ENCODE measurements at regions not wholly inside any gene's neighbourhood (a gene's known extent, or its start where the extent isn't known, plus 50 kb on each side); places are given as distances from the start of the nearest gene placed in this dataset.
A peak's percentile ranks its signal among the peaks of the same experiment; 100 is the strongest.

- DNase-seq: no peak
Measured at GRCh38 chr7:153835712-153836265, 216.4 kb upstream of the DPP6 start.

GRCh38 chr7:153838591-153838990, 213.6 kb upstream of the DPP6 start:
- no peak for DNase-seq

GRCh38 chr7:153840861-153841260, 211.3 kb upstream of the DPP6 start:
- no peak for DNase-seq

- DNase-seq: no peak
Measured at GRCh38 chr7:153847828-153848227, 204.4 kb upstream of the DPP6 start.

DNA sequence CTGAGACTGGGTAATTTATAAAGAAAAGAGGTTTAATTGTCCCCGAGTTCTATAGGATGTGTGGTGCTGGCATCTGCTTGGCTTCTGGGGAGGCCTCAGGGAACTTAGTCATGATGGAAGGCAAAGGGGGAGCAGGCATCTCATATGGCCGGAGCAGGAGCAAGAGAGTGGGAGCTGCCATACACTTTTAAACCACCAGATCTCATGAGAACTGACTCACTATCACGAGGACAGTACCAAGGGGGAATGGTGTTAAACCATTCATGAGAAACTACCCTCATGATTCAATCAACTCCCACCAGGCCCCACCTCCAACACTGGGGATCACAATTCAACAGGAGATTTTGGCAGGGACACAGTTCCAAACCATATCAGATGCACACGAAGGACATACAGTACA, 199.9 kb upstream of the DPP6 start:
- no peak for DNase-seq

- DNase-seq: peak; percentile 38
Measured at GRCh38 chr7:153858355-153858754, 193.8 kb upstream of the DPP6 start.

GRCh38 chr7:153859239-153859638, 193.0 kb upstream of the DPP6 start:
- no peak for DNase-seq

- peak; percentile 68 for DNase-seq
Measured at GRCh38 chr7:153886506-153887441, 165.4 kb upstream of the DPP6 start.

DNA sequence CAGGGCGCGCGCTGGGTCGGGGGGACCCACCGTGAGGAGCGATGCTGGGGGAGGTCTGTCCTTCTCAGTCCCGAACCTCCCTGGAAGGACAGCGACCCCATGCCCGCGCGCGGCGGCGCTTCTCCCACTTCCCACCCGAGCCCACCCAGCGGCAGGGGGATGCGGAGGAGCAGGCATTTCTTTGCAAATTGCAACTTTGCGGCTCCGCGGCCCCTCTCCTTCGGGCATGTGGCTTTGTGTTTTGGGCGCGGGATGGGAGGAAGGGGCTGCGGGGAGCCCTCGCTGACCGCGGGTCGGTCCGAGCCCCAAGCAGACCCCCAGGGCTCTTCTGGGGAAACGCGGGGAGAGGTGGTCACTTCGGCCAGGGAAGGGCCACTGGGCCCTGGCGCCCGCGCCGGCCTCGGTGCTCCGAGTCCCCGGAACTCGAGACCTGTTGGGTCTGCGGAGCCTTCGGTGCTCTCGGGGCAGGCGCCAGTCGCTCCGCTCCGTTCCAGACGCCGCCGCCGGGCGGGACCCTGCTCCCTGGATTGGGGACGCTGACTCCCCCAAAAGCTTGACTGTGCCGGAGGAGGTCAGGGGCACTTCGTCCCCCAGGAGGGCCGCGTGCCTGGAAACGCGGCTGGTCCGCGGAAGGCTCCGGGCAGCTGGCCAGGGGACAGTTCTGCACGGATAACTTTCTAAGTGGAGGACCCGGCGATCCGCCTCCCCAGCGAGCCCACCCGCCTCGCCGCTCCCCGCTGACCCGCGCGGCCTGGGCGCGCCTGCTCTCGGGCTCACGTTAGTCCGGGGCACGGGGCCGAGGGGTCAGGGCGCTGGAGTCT, 164.2 kb upstream of the DPP6 start:
- peak; percentile 34 for DNase-seq

DNA sequence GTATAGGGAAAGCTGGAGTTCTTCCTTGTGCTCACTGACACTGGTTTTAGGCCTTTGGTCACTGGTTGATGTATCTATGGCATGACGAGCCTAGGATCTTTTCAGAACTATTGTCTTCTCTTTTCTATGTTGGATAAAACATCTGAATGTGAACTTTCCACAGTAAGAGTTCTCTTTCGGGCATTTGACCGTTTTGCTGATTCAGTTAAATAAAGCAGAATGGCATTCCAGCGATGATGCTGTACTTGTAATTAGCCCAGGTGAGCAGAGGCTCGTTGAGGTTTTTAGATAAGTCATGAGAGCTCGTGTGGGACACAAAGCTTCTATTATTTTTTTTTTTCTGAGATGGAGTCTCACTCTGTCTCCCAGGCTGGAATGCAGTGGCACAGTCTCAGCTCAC, 160.2 kb upstream of the DPP6 start:
- no peak for DNase-seq

GRCh38 chr7:153902862-153903261, 149.3 kb upstream of the DPP6 start:
- DNase-seq: no peak

DNA sequence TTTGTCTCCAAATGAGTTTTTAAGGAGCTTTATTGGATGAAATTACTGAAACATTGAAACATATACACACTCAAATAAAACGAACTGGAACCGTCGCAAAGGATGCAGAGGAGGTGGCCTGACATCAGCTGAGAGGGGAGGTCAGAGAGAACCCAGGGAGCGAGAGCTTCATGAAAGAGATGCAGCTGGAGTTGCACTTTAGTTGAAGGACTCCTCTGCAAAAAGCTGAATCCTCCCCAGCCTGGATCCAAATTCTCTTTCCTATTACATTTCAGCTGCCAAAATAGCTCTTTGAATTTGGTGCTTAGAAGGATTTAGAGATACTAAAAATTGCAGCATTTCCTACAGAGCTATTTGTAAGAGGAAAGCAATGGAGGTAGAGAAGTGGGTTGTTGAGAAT, 140.0 kb upstream of the DPP6 start:
- no peak for DNase-seq

DNA sequence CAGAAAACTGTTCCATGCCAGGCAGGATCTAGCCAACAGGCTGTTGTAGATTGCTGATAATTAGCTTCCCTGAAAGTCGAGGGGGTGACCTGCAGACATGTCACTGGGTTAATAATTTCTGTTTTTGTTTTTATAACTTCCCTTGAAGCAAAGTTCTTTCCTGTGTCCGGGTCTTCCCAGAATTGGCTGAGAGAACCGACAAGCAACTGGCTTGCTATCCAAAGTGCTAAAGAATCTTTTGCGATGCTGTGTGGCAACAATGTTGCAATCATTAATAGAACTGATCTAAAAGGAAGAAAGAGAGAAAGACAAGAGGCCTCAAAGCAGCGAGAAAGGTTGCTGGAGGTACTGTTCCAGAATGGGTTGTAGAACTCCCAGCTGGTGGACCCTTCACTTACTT, 132.1 kb upstream of the DPP6 start:
- no peak for DNase-seq

GRCh38 chr7:153920897-153921296, 131.3 kb upstream of the DPP6 start:
- DNase-seq: no peak

DNA sequence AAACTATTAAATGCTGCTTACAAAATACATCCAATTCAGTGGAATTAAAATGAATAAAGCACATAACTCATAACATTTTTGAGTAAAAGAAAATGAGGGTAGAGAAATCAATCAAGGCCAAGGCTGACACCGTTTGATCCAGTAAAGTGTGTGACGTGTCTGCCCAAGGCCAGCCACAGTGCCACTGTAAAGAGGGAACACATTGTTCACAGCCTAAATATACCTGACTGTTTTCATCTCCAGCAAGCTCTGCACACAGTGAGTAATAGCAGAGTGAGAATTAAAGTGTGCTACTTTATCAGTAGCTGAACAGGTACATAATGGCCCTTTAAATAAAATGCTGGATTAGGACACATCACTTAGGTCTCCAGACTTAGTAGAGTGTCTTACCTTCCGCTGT, 130.8 kb upstream of the DPP6 start:
- no peak for DNase-seq

- DNase-seq: no peak
Measured at GRCh38 chr7:153930696-153931095, 121.5 kb upstream of the DPP6 start.

DNA sequence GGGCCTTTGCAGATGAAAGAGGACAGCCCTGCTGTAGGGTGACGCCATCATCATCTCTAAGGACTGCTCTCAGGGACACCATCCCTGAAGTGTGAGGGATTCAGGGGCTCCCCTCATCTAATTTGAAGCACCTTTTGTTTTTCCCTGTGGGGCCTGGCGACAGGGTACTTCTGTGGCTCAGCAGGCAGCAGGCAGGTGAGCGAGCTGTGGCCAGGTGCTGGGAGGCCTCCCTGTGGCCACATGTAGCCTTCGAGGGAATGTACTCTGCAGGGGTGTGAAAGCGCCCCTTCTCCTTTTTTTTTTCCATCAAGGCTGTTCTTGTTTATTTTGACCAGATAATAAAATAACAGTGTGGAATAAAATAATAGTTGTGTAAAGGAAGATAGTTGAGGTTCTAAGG, 118.2 kb upstream of the DPP6 start:
- no peak for DNase-seq

DNA sequence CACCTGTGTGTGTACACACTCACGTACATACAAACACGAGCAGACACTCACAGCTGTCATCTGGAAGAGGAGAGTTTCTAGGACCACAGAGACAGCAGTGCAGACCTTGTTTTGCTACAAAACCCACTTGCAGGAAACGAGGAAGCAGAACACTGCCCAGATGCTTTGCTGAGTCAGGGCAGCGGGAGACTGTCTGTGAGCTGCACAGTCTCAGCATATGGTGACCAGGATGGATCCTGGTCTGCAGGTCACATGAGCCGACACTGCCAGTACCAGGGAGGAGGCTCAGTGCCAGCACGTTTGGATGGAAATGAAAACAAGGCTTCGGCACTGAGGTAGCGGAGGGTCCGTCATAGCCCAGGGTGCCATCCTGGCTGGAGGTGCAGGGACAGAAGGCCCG, 117.6 kb upstream of the DPP6 start:
- DNase-seq: no peak

GRCh38 chr7:153935095-153935494, 117.1 kb upstream of the DPP6 start:
- DNase-seq: no peak

- DNase-seq: no peak
Measured at GRCh38 chr7:153938451-153938850, 113.7 kb upstream of the DPP6 start.

GRCh38 chr7:153939177-153939576, 113.0 kb upstream of the DPP6 start:
- no peak for DNase-seq

GRCh38 chr7:153939654-153940053, 112.5 kb upstream of the DPP6 start:
- no peak for DNase-seq

GRCh38 chr7:153941061-153941460, 111.1 kb upstream of the DPP6 start:
- DNase-seq: no peak
